HepG2 (cell line): ENCODE measurements at regions not wholly inside any gene's neighbourhood (a gene's known extent, or its start where the extent isn't known, plus 50 kb on each side); places are given as distances from the start of the nearest gene placed in this dataset.

Experiments
- AHR ChIP-seq: IDR thresholded peaks from 2 replicates; pipeline ENCODE4 v1.6.1; 2018; ENCODE audit warnings: missing genetic modification reagents, missing compliant biosample characterization
- ATF7 ChIP-seq, 2 experiments: fragments of 450-650 bp in 1 of 2; sonication (generic) in 1 of 2; formaldehyde crosslinking in 1 of 2; IDR thresholded peaks; 2 replicates each; pipeline versions ENCODE4 v1.4.0 to v1.6.1; 2016 to 2020; ENCODE audit warnings: antibody characterized with exemption in 1 of 2, mild to moderate bottlenecking in 1 of 2, missing genetic modification reagents in 1 of 2
- ETV6 ChIP-seq: sonication (generic); formaldehyde crosslinking; conservative IDR thresholded peaks from 2 replicates; pipeline ENCODE4 v1.4.0; 2020; ENCODE audit warnings: missing genetic modification reagents
- FOXK2 ChIP-seq: fragments of 450-650 bp; IDR thresholded peaks from 2 replicates; pipeline ENCODE4 v1.6.1; 2016
- MLLT10 ChIP-seq: sonication (generic); formaldehyde crosslinking; IDR thresholded peaks from 2 replicates; pipeline ENCODE4 v1.4.0; 2020; ENCODE audit warnings: missing genetic modification reagents
- SNAPC4 ChIP-seq: sonication (generic); formaldehyde crosslinking; IDR thresholded peaks from 2 replicates; pipeline ENCODE4 v1.4.0; 2020; ENCODE audit warnings: mild to moderate bottlenecking, missing genetic modification reagents
- ZBTB44 ChIP-seq: sonication (generic); formaldehyde crosslinking; IDR thresholded peaks from 2 replicates; pipeline ENCODE4 v1.4.0; 2020; ENCODE audit warnings: missing genetic modification reagents
- ZNF17 ChIP-seq: sonication (generic); formaldehyde crosslinking; IDR thresholded peaks from 2 replicates; pipeline ENCODE4 v1.5.0; 2020; ENCODE audit warnings: mild to moderate bottlenecking, missing genetic modification reagents
- ZNF580 ChIP-seq: IDR thresholded peaks from 2 replicates; pipeline ENCODE4 v1.6.1; 2016; ENCODE audit warnings: low read depth, borderline replicate concordance
- ZNF598 ChIP-seq: sonication (generic); formaldehyde crosslinking; IDR thresholded peaks from 2 replicates; pipeline ENCODE4 v1.5.1; 2020; ENCODE audit warnings: mild to moderate bottlenecking, missing genetic modification reagents, borderline replicate concordance
- ZNF709 ChIP-seq: sonication (generic); formaldehyde crosslinking; IDR thresholded peaks from 2 replicates; pipeline ENCODE4 v1.5.0; 2020; ENCODE audit warnings: mild to moderate bottlenecking, missing genetic modification reagents
- ZSCAN21 ChIP-seq: sonication (generic); formaldehyde crosslinking; IDR thresholded peaks from 2 replicates; pipeline ENCODE4 v1.8.0; 2022; ENCODE audit warnings: mild to moderate bottlenecking, missing genetic modification reagents, moderate library complexity, borderline replicate concordance

GRCh38 chr15:94077938-94078337, 153.4 kb upstream of the MCTP2 start (continued):
- TF ChIP-seq SNAPC4 (CRISPR knock-in tag) (no peak), ATF7 (IDR thresholded peaks at IDR 0.05) (no peak), ATF7 (CRISPR knock-in tag; IDR thresholded peaks at IDR 0.05) (no peak), ZBTB44 (CRISPR knock-in tag) (no peak), ETV6 (CRISPR knock-in tag) (no peak), MLLT10 (CRISPR knock-in tag) (no peak), ZNF580 (no peak), AHR (CRISPR knock-in tag) (no peak), ZNF598 (CRISPR knock-in tag) (no peak), ZSCAN21 (CRISPR knock-in tag) (no peak), ZNF709 (CRISPR knock-in tag) (no peak), ZNF17 (no peak), FOXK2 (no peak)
